HuH-7 (cell line): ENCODE measurements at regions not wholly inside any gene's neighbourhood (a gene's known extent, or its start where the extent isn't known, plus 50 kb on each side); places are given as distances from the start of the nearest gene placed in this dataset.
"Not testable (repeated sequence)": the region's sequence is repeated elsewhere in the genome, so short reads cannot be mapped to it uniquely, and the experiment has no call there.

ENCODE experiments used
- DNase-seq: peaks from one replicate; pipeline ENCODE4 v3.0.0; 2011; ENCODE audit warnings: low spot score

GRCh38 chr9:71587576-71588362 lies 180.5 kb downstream of the CEMIP2 start:
- no peak for DNase-seq

- DNase-seq: no peak
Observed at GRCh38 chr9:71583792-71584191, 184.5 kb downstream of the CEMIP2 start.

- no peak for DNase-seq
Observed at GRCh38 chr9:71582347-71582746, 186.0 kb downstream of the CEMIP2 start.

GRCh38 chr9:71581101-71581500 lies 187.2 kb downstream of the CEMIP2 start:
- no peak for DNase-seq

GRCh38 chr9:71571186-71571585 lies 197.1 kb downstream of the CEMIP2 start:
- no peak for DNase-seq

- no peak for DNase-seq
Observed at GRCh38 chr9:71567890-71568289, 200.4 kb downstream of the CEMIP2 start.

- DNase-seq: no peak
Observed at GRCh38 chr9:71562140-71562539, 206.2 kb downstream of the CEMIP2 start.

GRCh38 chr9:71557310-71557709 lies 211.0 kb downstream of the CEMIP2 start:
- DNase-seq: no peak

GRCh38 chr9:71552480-71552879 lies 215.8 kb downstream of the CEMIP2 start:
- no peak for DNase-seq

GRCh38 chr9:71549023-71549422 lies 219.3 kb downstream of the CEMIP2 start:
- no peak for DNase-seq

- no peak for DNase-seq
Observed at GRCh38 chr9:71544464-71544863, 223.8 kb downstream of the CEMIP2 start.

- DNase-seq: no peak
Observed at GRCh38 chr9:71541436-71541835, 226.9 kb downstream of the CEMIP2 start.

- no peak for DNase-seq
Observed at GRCh38 chr9:71524996-71525580, 243.2 kb downstream of the CEMIP2 start.

GRCh38 chr9:71524516-71524915 lies 243.8 kb downstream of the CEMIP2 start:
- no peak for DNase-seq

GRCh38 chr9:71521132-71521531 lies 247.2 kb downstream of the CEMIP2 start:
- no peak for DNase-seq

GRCh38 chr9:71519098-71519696 lies 249.1 kb downstream of the CEMIP2 start:
- DNase-seq: no peak

GRCh38 chr9:71518045-71518827 lies 250.1 kb downstream of the CEMIP2 start:
- DNase-seq: no peak

- DNase-seq: no peak
Observed at GRCh38 chr9:71515626-71516025, 252.7 kb downstream of the CEMIP2 start.

GRCh38 chr9:71515107-71515506 lies 253.2 kb downstream of the CEMIP2 start:
- no peak for DNase-seq

- DNase-seq: no peak
Observed at GRCh38 chr9:71514344-71514975, 253.9 kb downstream of the CEMIP2 start.

- DNase-seq: no peak
Observed at GRCh38 chr9:71509054-71509453, 259.3 kb downstream of the CEMIP2 start.

- not testable (repeated sequence) for DNase-seq
Observed at GRCh38 chr9:71508141-71508540, 260.2 kb downstream of the CEMIP2 start.
